ENCODE measurements at regions not wholly inside any gene's neighbourhood (a gene's known extent, or its start where the extent isn't known, plus 50 kb on each side); places are given as distances from the start of the nearest gene placed in this dataset.

DNA sequence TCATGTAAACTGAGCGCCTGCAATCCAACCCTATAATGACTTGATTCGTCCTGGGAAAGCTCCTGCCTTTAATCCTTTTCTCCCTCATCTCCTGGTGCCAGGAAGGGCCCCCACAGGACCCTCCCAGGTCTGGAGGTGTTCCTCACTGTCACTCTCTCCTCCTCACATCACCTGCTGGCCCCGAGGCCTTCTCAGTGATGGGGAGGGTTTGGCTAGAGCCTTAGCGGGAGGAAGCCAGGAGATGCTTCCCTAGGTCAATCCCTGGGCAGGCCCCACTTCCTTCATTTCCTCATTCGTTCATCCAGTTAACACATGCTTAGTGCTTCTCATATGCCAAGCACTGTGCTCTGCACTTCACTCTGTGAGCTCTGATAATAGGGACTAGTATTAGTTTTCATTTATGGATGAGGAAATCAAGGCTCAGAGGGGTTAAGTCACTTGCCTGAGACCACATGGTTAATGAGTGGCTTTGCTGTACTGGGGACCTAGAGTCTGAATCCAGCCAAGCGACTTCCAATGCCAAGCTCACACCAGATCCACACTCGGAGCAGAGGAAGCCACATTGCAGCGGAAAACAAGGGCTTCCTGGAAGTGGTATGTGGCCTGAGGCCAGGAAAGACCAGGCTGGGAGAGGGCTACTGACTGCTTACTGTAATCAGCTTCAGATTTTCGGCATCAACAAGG, 50.3 kb upstream of the CHRNB4 start:
- POLR2A ChIA-PET, result interaction anchor here (0.6 to 1.0 kb wide), 7 partner anchors 13 to 381 kb away, joined by 3 to 4 read pairs (median 3); no protein-coding TSS in a partner anchor
- Histone ChIP-seq H3K79me2 (ENCODE audit: control insufficient read depth, insufficient read depth, low read length) (no peaks in the 10 kb centered on the region), H3K27ac (ENCODE audit: extremely low read depth, low read depth, low read length) (no peak overlapping the region), H2AFZ (ENCODE audit: low read depth, low read length) (no peak overlapping the region), H3K27me3 (ENCODE audit: control insufficient read depth in 2 of 2, insufficient read depth in 2 of 2, low read length in 2 of 2) (peaks cover 3 to 34% of the 10 kb centered on the region in 2 experiments; a peak in 4 of 5 replicates), H4K20me1 (replicated peaks; ENCODE audit: control insufficient read depth, insufficient read depth, low read length) (no peaks in the 10 kb centered on the region), H3K4me2 (ENCODE audit: insufficient read depth, low read length) (no peak overlapping the region), H3K9me1 (ENCODE audit: control insufficient read depth, insufficient read depth, low read length) (no peaks in the 10 kb centered on the region), H3K9me3 (replicated peaks; ENCODE audit: control insufficient read depth, insufficient read depth, low read depth, low read length) (no peaks in the 10 kb centered on the region), H3K9ac (ENCODE audit: insufficient read depth in 1 of 2, low read depth in 2 of 2, low read length in 2 of 2) (no peak overlapping the region), H3K4me3 (no peak overlapping the region), H3K4me1 (replicated peaks in 1 of 2; ENCODE audit: control insufficient read depth in 2 of 2, insufficient read depth in 2 of 2, low read length in 2 of 2) (peaks cover 0 to 5% of the 10 kb centered on the region in 2 experiments; a peak in 2 of 5 replicates), H3K36me3 (ENCODE audit: control insufficient read depth, insufficient read depth, low read length) (no peaks in the 10 kb centered on the region)
- intact Hi-C loops (cut with micrococcal nuclease), result no loop called here
- in situ Hi-C loops (cut with MboI), result no loop called here
- no peak for ATAC-seq
- BruUV-seq (replicated peaks), result no TSS peak
- TF ChIP-seq ZFX (CRISPR knock-in tag; IDR thresholded peaks at IDR 0.05), result no peak
- no peak for TF ChIP-seq ZNF778 (CRISPR knock-in tag; IDR thresholded peaks at IDR 0.05)
- TF ChIP-seq ZFP1 (CRISPR knock-in tag; IDR thresholded peaks at IDR 0.05), result no peak
- no peak for TF ChIP-seq XRCC4 (IDR thresholded peaks at IDR 0.05; ENCODE audit: extremely low read depth, insufficient read depth, insufficient read length)
- TF ChIP-seq PTBP1 (IDR thresholded peaks at IDR 0.05; ENCODE audit: low read depth, low read length), result no peak
- no peak for TF ChIP-seq MED1 (CRISPR knock-in tag; IDR thresholded peaks at IDR 0.05; ENCODE audit: borderline replicate concordance)
- TF ChIP-seq, protein P1, sequence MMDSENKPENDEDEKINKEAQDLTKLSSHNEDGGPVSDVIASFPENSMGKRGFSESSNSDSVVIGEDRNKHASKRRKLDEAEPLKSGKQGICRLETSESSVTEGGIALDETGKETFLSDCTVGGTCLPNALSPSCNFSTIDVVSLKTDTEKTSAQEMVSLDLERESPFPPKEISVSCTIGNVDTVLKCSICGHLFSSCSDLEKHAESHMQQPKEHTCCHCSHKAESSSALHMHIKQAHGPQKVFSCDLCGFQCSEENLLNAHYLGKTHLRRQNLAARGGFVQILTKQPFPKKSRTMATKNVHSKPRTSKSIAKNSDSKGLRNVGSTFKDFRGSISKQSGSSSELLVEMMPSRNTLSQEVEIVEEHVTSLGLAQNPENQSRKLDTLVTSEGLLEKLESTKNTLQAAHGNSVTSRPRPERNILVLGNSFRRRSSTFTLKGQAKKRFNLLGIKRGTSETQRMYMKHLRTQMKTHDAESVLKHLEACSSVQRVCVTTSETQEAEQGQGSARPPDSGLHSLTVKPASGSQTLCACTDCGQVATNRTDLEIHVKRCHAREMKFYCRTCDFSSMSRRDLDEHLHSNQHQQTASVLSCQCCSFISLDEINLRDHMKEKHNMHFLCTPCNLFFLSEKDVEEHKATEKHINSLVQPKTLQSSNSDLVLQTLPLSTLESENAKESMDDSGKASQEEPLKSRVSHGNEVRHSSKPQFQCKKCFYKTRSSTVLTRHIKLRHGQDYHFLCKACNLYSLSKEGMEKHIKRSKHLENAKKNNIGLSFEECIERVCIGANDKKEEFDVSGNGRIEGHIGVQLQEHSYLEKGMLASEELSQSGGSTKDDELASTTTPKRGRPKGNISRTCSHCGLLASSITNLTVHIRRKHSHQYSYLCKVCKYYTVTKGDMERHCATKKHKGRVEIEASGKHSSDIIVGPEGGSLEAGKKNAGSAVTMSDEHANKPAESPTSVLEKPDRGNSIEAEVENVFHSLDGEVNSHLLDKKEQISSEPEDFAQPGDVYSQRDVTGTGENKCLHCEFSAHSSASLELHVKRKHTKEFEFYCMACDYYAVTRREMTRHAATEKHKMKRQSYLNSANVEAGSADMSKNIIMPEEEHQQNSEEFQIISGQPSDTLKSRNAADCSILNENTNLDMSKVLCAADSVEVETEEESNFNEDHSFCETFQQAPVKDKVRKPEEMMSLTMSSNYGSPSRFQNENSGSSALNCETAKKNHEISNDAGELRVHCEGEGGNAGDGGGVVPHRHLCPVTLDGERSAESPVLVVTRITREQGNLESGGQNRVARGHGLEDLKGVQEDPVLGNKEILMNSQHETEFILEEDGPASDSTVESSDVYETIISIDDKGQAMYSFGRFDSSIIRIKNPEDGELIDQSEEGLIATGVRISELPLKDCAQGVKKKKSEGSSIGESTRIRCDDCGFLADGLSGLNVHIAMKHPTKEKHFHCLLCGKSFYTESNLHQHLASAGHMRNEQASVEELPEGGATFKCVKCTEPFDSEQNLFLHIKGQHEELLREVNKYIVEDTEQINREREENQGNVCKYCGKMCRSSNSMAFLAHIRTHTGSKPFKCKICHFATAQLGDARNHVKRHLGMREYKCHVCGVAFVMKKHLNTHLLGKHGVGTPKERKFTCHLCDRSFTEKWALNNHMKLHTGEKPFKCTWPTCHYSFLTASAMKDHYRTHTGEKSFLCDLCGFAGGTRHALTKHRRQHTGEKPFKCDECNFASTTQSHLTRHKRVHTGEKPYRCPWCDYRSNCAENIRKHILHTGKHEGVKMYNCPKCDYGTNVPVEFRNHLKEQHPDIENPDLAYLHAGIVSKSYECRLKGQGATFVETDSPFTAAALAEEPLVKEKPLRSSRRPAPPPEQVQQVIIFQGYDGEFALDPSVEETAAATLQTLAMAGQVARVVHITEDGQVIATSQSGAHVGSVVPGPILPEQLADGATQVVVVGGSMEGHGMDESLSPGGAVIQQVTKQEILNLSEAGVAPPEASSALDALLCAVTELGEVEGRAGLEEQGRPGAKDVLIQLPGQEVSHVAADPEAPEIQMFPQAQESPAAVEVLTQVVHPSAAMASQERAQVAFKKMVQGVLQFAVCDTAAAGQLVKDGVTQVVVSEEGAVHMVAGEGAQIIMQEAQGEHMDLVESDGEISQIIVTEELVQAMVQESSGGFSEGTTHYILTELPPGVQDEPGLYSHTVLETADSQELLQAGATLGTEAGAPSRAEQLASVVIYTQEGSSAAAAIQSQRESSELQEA (IDR thresholded peaks at IDR 0.05; ENCODE audit: low read depth), result no peak
- TF ChIP-seq PTRF (tag; IDR thresholded peaks at IDR 0.05), result no peak
- CTCF ChIA-PET (ENCODE audit: low intra/inter-chr PET ratio), result no interaction called here
- no peak for DNase-seq (ENCODE audit: extremely low read depth in 1 of 4, low spot score in 3 of 4)
- no peak for FAIRE-seq
- 2% methylated on average over 9 of the region's 9 CpGs for WGBS (ENCODE audit: insufficient coverage, low coverage, missing lambda C conversion rate)

Data from K562 (cell line).